ENCODE measurements at regions not wholly inside any gene's neighbourhood (a gene's known extent, or its start where the extent isn't known, plus 50 kb on each side); places are given as distances from the start of the nearest gene placed in this dataset.

- TF ChIP-seq, protein P1, sequence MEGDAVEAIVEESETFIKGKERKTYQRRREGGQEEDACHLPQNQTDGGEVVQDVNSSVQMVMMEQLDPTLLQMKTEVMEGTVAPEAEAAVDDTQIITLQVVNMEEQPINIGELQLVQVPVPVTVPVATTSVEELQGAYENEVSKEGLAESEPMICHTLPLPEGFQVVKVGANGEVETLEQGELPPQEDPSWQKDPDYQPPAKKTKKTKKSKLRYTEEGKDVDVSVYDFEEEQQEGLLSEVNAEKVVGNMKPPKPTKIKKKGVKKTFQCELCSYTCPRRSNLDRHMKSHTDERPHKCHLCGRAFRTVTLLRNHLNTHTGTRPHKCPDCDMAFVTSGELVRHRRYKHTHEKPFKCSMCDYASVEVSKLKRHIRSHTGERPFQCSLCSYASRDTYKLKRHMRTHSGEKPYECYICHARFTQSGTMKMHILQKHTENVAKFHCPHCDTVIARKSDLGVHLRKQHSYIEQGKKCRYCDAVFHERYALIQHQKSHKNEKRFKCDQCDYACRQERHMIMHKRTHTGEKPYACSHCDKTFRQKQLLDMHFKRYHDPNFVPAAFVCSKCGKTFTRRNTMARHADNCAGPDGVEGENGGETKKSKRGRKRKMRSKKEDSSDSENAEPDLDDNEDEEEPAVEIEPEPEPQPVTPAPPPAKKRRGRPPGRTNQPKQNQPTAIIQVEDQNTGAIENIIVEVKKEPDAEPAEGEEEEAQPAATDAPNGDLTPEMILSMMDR (IDR thresholded peaks at IDR 0.05), result no peak
- ATAC-seq, result no peak
- intact Hi-C loops (cut with DNase I, micrococcal nuclease), result no loop called here
- Histone ChIP-seq H3K4me1 (ENCODE audit: low read depth) (no peaks in the 10 kb centered on the region), H3K36me3 (ENCODE audit: low read depth) (no peaks in the 10 kb centered on the region), H3K9me3 (peaks cover 8% of the 10 kb centered on the region), H3K4me3 (no peak overlapping the region)
- no peak for DNase-seq
Observed at GRCh38 chr2:72040629-72041571, 106.8 kb downstream of the CYP26B1 start.

GRCh38 chr2:72038524-72038923 is 109.1 kb downstream of the CYP26B1 start:
- Histone ChIP-seq H3K4me1 (ENCODE audit: low read depth) (no peaks in the 10 kb centered on the region), H3K36me3 (ENCODE audit: low read depth) (no peaks in the 10 kb centered on the region), H3K9me3 (no peaks in the 10 kb centered on the region), H3K4me3 (no peak overlapping the region)
- TF ChIP-seq, protein P1 (IDR thresholded peaks at IDR 0.05), result no peak
- intact Hi-C loops (cut with DNase I, micrococcal nuclease), result no loop called here
- ATAC-seq, result no peak
- DNase-seq, result no peak

DNA sequence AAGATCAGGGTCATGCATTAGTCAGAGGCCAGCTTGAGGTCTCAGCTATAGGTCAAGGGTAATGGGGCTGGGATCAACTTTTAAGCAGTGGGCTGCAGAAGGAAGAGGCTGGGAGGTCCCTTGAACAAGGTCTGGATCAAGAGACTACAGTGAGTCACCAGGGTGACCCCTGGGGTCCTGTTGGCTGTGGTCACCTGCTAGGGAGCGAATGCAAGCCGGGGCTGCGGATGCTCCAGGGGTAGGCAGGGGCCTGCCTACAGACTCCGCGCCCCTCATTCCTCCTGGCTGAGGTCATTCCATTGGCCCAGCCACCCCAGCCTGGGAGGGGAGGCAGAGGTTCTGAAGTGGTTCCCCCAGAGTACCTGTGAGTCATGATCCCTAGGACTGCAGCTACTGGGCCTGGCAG is 110.4 kb downstream of the CYP26B1 start:
- ATAC-seq, result no peak
- TF ChIP-seq, protein P1 (IDR thresholded peaks at IDR 0.05), result no peak
- intact Hi-C loops (cut with DNase I, micrococcal nuclease), result no loop called here
- Histone ChIP-seq H3K36me3 (ENCODE audit: low read depth) (no peaks in the 10 kb centered on the region), H3K9me3 (no peaks in the 10 kb centered on the region), H3K4me3 (no peak overlapping the region), H3K4me1 (ENCODE audit: low read depth) (no peaks in the 10 kb centered on the region)
- DNase-seq, result no peak

DNA sequence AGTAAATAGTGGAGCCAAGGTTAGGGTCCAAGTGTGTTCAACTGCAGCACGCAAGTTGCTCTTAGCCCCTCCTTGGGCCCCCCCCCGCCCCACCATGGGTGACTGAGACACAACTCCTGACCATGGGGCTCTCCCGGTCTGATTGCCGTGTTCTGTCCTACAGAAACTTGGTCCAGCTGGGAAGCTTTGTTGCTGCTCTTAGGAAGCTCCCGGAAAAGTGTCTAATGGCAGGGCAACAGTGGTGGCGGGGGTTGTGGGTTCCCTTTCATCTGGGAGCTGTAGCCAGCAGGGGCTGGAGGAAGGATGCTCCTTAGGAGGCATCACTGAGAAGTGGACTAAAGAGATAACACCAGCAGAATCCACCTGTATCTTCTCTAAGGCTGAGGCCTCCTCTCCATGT is 111.1 kb downstream of the CYP26B1 start:
- ATAC-seq (no peak), DNase-seq (no peak)
- no peaks in the 10 kb centered on the region for H3K36me3 ChIP-seq (ENCODE audit: low read depth)
- intact Hi-C loops (cut with DNase I, micrococcal nuclease), result no loop called here
- H3K4me3 ChIP-seq, result no peak overlapping the region
- TF ChIP-seq, protein P1 (IDR thresholded peaks at IDR 0.05), result no peak
- no peaks in the 10 kb centered on the region for H3K4me1 ChIP-seq (ENCODE audit: low read depth)
- no peaks in the 10 kb centered on the region for H3K9me3 ChIP-seq

- DNase-seq (no peak), ATAC-seq (no peak)
- Histone ChIP-seq H3K4me1 (ENCODE audit: low read depth) (no peaks in the 10 kb centered on the region), H3K9me3 (no peaks in the 10 kb centered on the region), H3K36me3 (ENCODE audit: low read depth) (no peaks in the 10 kb centered on the region), H3K4me3 (no peak overlapping the region)
- TF ChIP-seq, protein P1 (IDR thresholded peaks at IDR 0.05), result no peak
- intact Hi-C loops (cut with DNase I, micrococcal nuclease), result no loop called here
Observed at GRCh38 chr2:72036173-72036545, 111.5 kb downstream of the CYP26B1 start.

Data from mucosa of descending colon (tissue), 3 donors.